PC-3 (cell line): ENCODE measurements at regions not wholly inside any gene's neighbourhood (a gene's known extent, or its start where the extent isn't known, plus 50 kb on each side); places are given as distances from the start of the nearest gene placed in this dataset.

Experiments
- ATAC-seq: fragments of 200-7000 bp; cut with Tn5 transposase; 2 replicates; pipeline ENCODE4 v1.9.1; 2020; ENCODE audit warnings: mild to moderate bottlenecking, moderate library complexity
- BruUV-seq: library from RNA; stranded (reverse); fragments of 400-500 nt; replicated peaks from 2 replicates; lab custom pipeline; 2021; lab: Mats Ljungman, UMichigan
- CTCF ChIA-PET: fragments of 300-600 bp; sonication (Branson Sonifier 250); formaldehyde crosslinking; loops from one replicate; lab custom pipeline; 2022; ENCODE audit warnings: antibody characterized with exemption; lab: Charles Lee
- POLR2A ChIA-PET: fragments of 300-600 bp; sonication (Branson Sonifier 250); formaldehyde crosslinking; loops from one replicate; lab custom pipeline; 2022; ENCODE audit warnings: antibody characterized with exemption; ENCODE audit not compliant: unreplicated experiment; lab: Charles Lee
- DNase-seq: peaks from one replicate; pipeline ENCODE4 v3.0.0-alpha.2; 2015
- H2AFZ ChIP-seq: fragments of 300-600 bp; sonication (generic); 2 replicates; pipeline ENCODE4 v1.6.0; 2016; ENCODE audit warnings: antibody characterized with exemption, low read length
- H3F3A ChIP-seq: fragments of 300-600 bp; sonication (generic); one replicate; pipeline ENCODE4 v1.6.0; 2017; ENCODE audit warnings: antibody characterized with exemption, low read length, control low read depth, mild to moderate bottlenecking; ENCODE audit not compliant: unreplicated experiment
- H3K27ac ChIP-seq: fragments of 300-600 bp; sonication (generic); 2 replicates; pipeline ENCODE4 v1.5.1; 2016; ENCODE audit warnings: mild to moderate bottlenecking, low read length
- H3K27me3 ChIP-seq: fragments of 300-600 bp; sonication (generic); 2 replicates; pipeline ENCODE4 v1.6.1; 2016; ENCODE audit warnings: low read length, mixed read lengths
- H3K36me3 ChIP-seq: fragments of 300-600 bp; sonication (generic); 2 replicates; pipeline ENCODE4 v1.6.1; 2016; ENCODE audit warnings: low read depth, mixed run types, low read length, mixed read lengths
- H3K4me1 ChIP-seq: fragments of 300-600 bp; sonication (generic); 2 replicates; pipeline ENCODE4 v1.5.1; 2016; ENCODE audit warnings: low read length; ENCODE audit not compliant: insufficient read depth
- H3K4me2 ChIP-seq: fragments of 300-600 bp; sonication (generic); 2 replicates; pipeline ENCODE4 v1.6.0; 2016; ENCODE audit warnings: low read length
- H3K4me3 ChIP-seq: fragments of 300-600 bp; sonication (generic); 2 replicates; pipeline ENCODE4 v1.5.1; 2016; ENCODE audit warnings: mild to moderate bottlenecking, low read length, mixed read lengths
- H3K79me2 ChIP-seq: fragments of 300-600 bp; sonication (generic); 2 replicates; pipeline ENCODE4 v1.6.1; 2017; ENCODE audit warnings: low read length, mixed read lengths
- H3K9ac ChIP-seq: fragments of 300-600 bp; sonication (generic); 2 replicates; pipeline ENCODE4 v1.6.0; 2016; ENCODE audit warnings: mild to moderate bottlenecking, low read length
- H3K9me2 ChIP-seq: fragments of 300-600 bp; sonication (generic); replicated peaks from 2 replicates; pipeline ENCODE4 v1.6.1; 2016; ENCODE audit warnings: mixed run types, low read length, mixed read lengths
- H3K9me3 ChIP-seq: fragments of 300-600 bp; sonication (generic); 2 replicates; pipeline ENCODE4 v1.6.1; 2016; ENCODE audit warnings: low read length, mixed read lengths
- H4K20me1 ChIP-seq: fragments of 300-600 bp; sonication (generic); 2 replicates; pipeline ENCODE4 v1.6.1; 2016; ENCODE audit warnings: low read length, mixed read lengths
- CTCF ChIP-seq: fragments of 300-600 bp; sonication (generic); conservative IDR thresholded peaks from 2 replicates; pipeline ENCODE4 v1.5.1; 2017; ENCODE audit warnings: antibody characterized with exemption, low read depth, mild to moderate bottlenecking, low read length
- EZH2 ChIP-seq: fragments of 300-600 bp; sonication (generic); IDR thresholded peaks from one replicate; pipeline ENCODE4 v1.6.1; 2017; ENCODE audit warnings: antibody characterized with exemption, mild to moderate bottlenecking, low read length; ENCODE audit not compliant: unreplicated experiment
- EZH2phosphoT487 ChIP-seq: fragments of 300-600 bp; sonication (generic); IDR thresholded peaks from 2 replicates; pipeline ENCODE4 v1.6.1; 2018; ENCODE audit warnings: mild to moderate bottlenecking, antibody characterized with exemption, low read length, borderline replicate concordance
- intact Hi-C: fragments of 100-400 bp; cut with micrococcal nuclease; formaldehyde crosslinking; loops from 2 replicates; pipeline ENCODE4 v1.9.0; 2023

- no peaks in the 10 kb centered on the region for H3K9me3 ChIP-seq
- H3K4me1 ChIP-seq, result no peaks in the 10 kb centered on the region
- 0 out of 2 replicates have a peak, but pooled peaks cover 6% of the 10 kb centered on the region for H3K27me3 ChIP-seq
- DNase-seq (no peak), ATAC-seq (no peak)
- H3K36me3 ChIP-seq, result no peaks in the 10 kb centered on the region
- CTCF ChIA-PET, result no interaction called here
- H3K9me2 ChIP-seq, result no peaks in the 10 kb centered on the region
- H3K27ac ChIP-seq, result no peak overlapping the region
- POLR2A ChIA-PET, result no interaction called here
- no peak overlapping the region for H2AFZ ChIP-seq
- H3K4me3 ChIP-seq, result no peak overlapping the region
- H4K20me1 ChIP-seq, result no peaks in the 10 kb centered on the region
- BruUV-seq, result no TSS peak
- no peaks in the 10 kb centered on the region for H3F3A ChIP-seq
- H3K79me2 ChIP-seq, result no peaks in the 10 kb centered on the region
- intact Hi-C loops, result no loop called here
- no peak for TF ChIP-seq CTCF
- no peak for TF ChIP-seq EZH2
- no peak for TF ChIP-seq EZH2phosphoT487
- H3K9ac ChIP-seq, result no peak overlapping the region
- no peak overlapping the region for H3K4me2 ChIP-seq
Measured at GRCh38 chr2:20933714-20934113, 110.2 kb downstream of the APOB start.

- H2AFZ ChIP-seq, result no peak overlapping the region
- H3F3A ChIP-seq, result no peaks in the 10 kb centered on the region
- no peaks in the 10 kb centered on the region for H3K9me2 ChIP-seq
- no peaks in the 10 kb centered on the region for H3K9me3 ChIP-seq
- no TSS peak for BruUV-seq
- H3K27ac ChIP-seq, result no peak overlapping the region
- ChIA-PET POLR2A (no interaction called here), CTCF (no interaction called here)
- no peak overlapping the region for H3K4me3 ChIP-seq
- ATAC-seq (no peak), DNase-seq (no peak)
- H3K4me1 ChIP-seq, result no peaks in the 10 kb centered on the region
- no peaks in the 10 kb centered on the region for H3K36me3 ChIP-seq
- no peak overlapping the region for H3K4me2 ChIP-seq
- intact Hi-C loops, result no loop called here
- no peaks in the 10 kb centered on the region for H4K20me1 ChIP-seq
- no peaks in the 10 kb centered on the region for H3K79me2 ChIP-seq
- no peak for TF ChIP-seq EZH2
- TF ChIP-seq EZH2phosphoT487, result no peak
- no peak for TF ChIP-seq CTCF
- H3K9ac ChIP-seq, result no peak overlapping the region
- 0 out of 2 replicates have a peak, but pooled peaks cover 6% of the 10 kb centered on the region for H3K27me3 ChIP-seq
Measured at GRCh38 chr2:20931346-20931745, 108.4 kb upstream of the LDAH start.

GRCh38 chr2:20930928-20931327, 108.0 kb upstream of the LDAH start:
- Histone ChIP-seq H2AFZ (no peak overlapping the region), H3K9ac (no peak overlapping the region), H3K27ac (no peak overlapping the region), H3K4me1 (no peaks in the 10 kb centered on the region), H3K79me2 (no peaks in the 10 kb centered on the region), H3K4me3 (no peak overlapping the region), H3K9me3 (no peaks in the 10 kb centered on the region), H3K9me2 (no peaks in the 10 kb centered on the region), H3F3A (no peaks in the 10 kb centered on the region), H3K27me3 (0 out of 2 replicates have a peak, but pooled peaks cover 6% of the 10 kb centered on the region), H3K36me3 (no peaks in the 10 kb centered on the region), H4K20me1 (no peaks in the 10 kb centered on the region), H3K4me2 (no peak overlapping the region)
- intact Hi-C loops, result no loop called here
- CTCF ChIA-PET, result no interaction called here
- POLR2A ChIA-PET, result no interaction called here
- DNase-seq, result no peak
- BruUV-seq, result no TSS peak
- TF ChIP-seq CTCF (no peak), EZH2 (no peak), EZH2phosphoT487 (no peak)
- no peak for ATAC-seq
